HFFc6 (cell line): ENCODE measurements at regions not wholly inside any gene's neighbourhood (a gene's known extent, or its start where the extent isn't known, plus 50 kb on each side); places are given as distances from the start of the nearest gene placed in this dataset.

Experiments
- DNase-seq: peaks from one replicate; pipeline ENCODE4 v3.0.0-alpha.2; 2018
- H3K27ac Mint-ChIP-seq: 2 replicates; pipeline ENCODE4 v1.8.0; 2020; ENCODE audit warnings: mild to moderate bottlenecking, mixed read lengths
- H3K27me3 Mint-ChIP-seq: 2 replicates; pipeline ENCODE4 v1.8.0; 2021; ENCODE audit warnings: mild to moderate bottlenecking, moderate library complexity, mixed read lengths; ENCODE audit not compliant: insufficient read depth
- H3K36me3 Mint-ChIP-seq: 2 replicates; pipeline ENCODE4 v1.8.0; 2021; ENCODE audit warnings: low read depth, mixed read lengths
- H3K4me1 Mint-ChIP-seq: 2 replicates; pipeline ENCODE4 v1.8.0; 2020; ENCODE audit warnings: low read depth, mixed read lengths
- H3K4me3 Mint-ChIP-seq: 2 replicates; pipeline ENCODE4 v1.8.0; 2020; ENCODE audit warnings: mild to moderate bottlenecking, moderate library complexity, mixed read lengths
- H3K9me3 Mint-ChIP-seq: 2 replicates; pipeline ENCODE4 v1.8.0; 2020; ENCODE audit warnings: mild to moderate bottlenecking, mixed read lengths
- CTCF ChIP-seq: fragments of 200-600 bp; sonication (generic); IDR thresholded peaks from 2 replicates; pipeline ENCODE4 v1.5.0; 2021; ENCODE audit warnings: antibody characterized with exemption, mild to moderate bottlenecking

- H3K9me3 Mint-ChIP-seq, result no peaks in the 10 kb centered on the region
- peaks cover 2% of the 10 kb centered on the region; the same call in 1 of the 2 replicates for H3K27me3 Mint-ChIP-seq
- peak overlapping the region; percentile 99 for H3K27ac Mint-ChIP-seq
These were observed 111.9 kb downstream of the BEGAIN start for GRCh38 chr14:100475268-100475667.

GRCh38 chr14:100476012-100476822 lies 111.0 kb downstream of the BEGAIN start:
- peaks cover 31% of the 10 kb centered on the region for H3K4me1 Mint-ChIP-seq
- H3K27ac Mint-ChIP-seq, result peak overlapping the region; percentile 99
- no peak for TF ChIP-seq CTCF
- peaks cover 2% of the 10 kb centered on the region; the same call in 1 of the 2 replicates for H3K27me3 Mint-ChIP-seq
- H3K9me3 Mint-ChIP-seq, result no peaks in the 10 kb centered on the region
- peaks cover 7% of the 10 kb centered on the region; the same call in 1 of the 2 replicates for H3K36me3 Mint-ChIP-seq
- peak overlapping the region; percentile 80 for H3K4me3 Mint-ChIP-seq
- DNase-seq, result peak; percentile 98

More at GRCh38 chr14:100475268-100475667, 111.9 kb downstream of the BEGAIN start:
- Mint-ChIP-seq H3K4me3 (peak overlapping the region; percentile 21; the same call in 1 of the 2 replicates), H3K4me1 (peaks cover 31% of the 10 kb centered on the region), H3K36me3 (peaks cover 7% of the 10 kb centered on the region; the same call in 1 of the 2 replicates)
- no peak for DNase-seq
- TF ChIP-seq CTCF, result no peak

GRCh38 chr14:100484531-100485267 lies 102.5 kb downstream of the BEGAIN start:
- DNase-seq, result no peak
- no peak for TF ChIP-seq CTCF
- peaks cover 8% of the 10 kb centered on the region for H3K27me3 Mint-ChIP-seq
- no peaks in the 10 kb centered on the region for H3K9me3 Mint-ChIP-seq
- peaks cover 11% of the 10 kb centered on the region for H3K36me3 Mint-ChIP-seq
- no peak overlapping the region for H3K4me3 Mint-ChIP-seq
- H3K4me1 Mint-ChIP-seq, result peaks cover 45% of the 10 kb centered on the region
- H3K27ac Mint-ChIP-seq, result peak overlapping the region; percentile 88; the same call in 1 of the 2 replicates

GRCh38 chr14:100486025-100486828 lies 101.0 kb downstream of the BEGAIN start:
- Mint-ChIP-seq H3K27ac (peak overlapping the region; percentile 88), H3K27me3 (peaks cover 8% of the 10 kb centered on the region), H3K9me3 (no peaks in the 10 kb centered on the region), H3K36me3 (peaks cover 11% of the 10 kb centered on the region), H3K4me1 (peaks cover 45% of the 10 kb centered on the region), H3K4me3 (peak overlapping the region; percentile 73)
- peak; percentile 90 for DNase-seq
- no peak for TF ChIP-seq CTCF
